Endothelial cell of umbilical vein (primary cell): ENCODE measurements at regions not wholly inside any gene's neighbourhood (a gene's known extent, or its start where the extent isn't known, plus 50 kb on each side); places are given as distances from the start of the nearest gene placed in this dataset.

Experiments
- BruUV-seq: library from RNA; stranded (reverse); fragments of 400-500 nt; replicated peaks from 2 replicates; lab custom pipeline; 2021; lab: Mats Ljungman, UMichigan
- CTCF ChIA-PET: fragments of 300-600, 350-600 bp; sonication (Branson Sonifier 250); formaldehyde crosslinking; loops from one replicate; lab custom pipeline; 2021; ENCODE audit warnings: antibody characterized with exemption, inconsistent platforms; lab: Charles Lee
- POLR2A ChIA-PET: fragments of 300-600, 350-600 bp; sonication (Branson Sonifier 250); formaldehyde crosslinking; loops from one replicate; lab custom pipeline; 2021; ENCODE audit warnings: antibody characterized with exemption, inconsistent platforms; lab: Charles Lee
- DNase-seq: peaks from one replicate; pipeline ENCODE4 v3.0.0-alpha.2; 2011; ENCODE audit warnings: low read depth, low spot score
- FAIRE-seq: peaks from 2 replicates; lab custom pipeline; 2011; peaks lifted over from hg19 to GRCh38; lab: Jason Lieb, UNC
- H2AFZ ChIP-seq: 2 replicates; pipeline ENCODE4 v1.6.0; 2012; ENCODE audit warnings: low read depth, low read length, control low read depth, inconsistent platforms
- H3K27ac ChIP-seq: 2 replicates; pipeline ENCODE4 v1.5.1; 2011; ENCODE audit warnings: low read depth, mild to moderate bottlenecking, control low read depth, low read length, moderate library complexity; ENCODE audit not compliant: insufficient read depth
- H3K27me3 ChIP-seq, 2 experiments: 2 replicates each; pipeline versions ENCODE4 v1.6.0 to v1.6.1; 2011; ENCODE audit warnings: low read length in 2 of 2, mixed read lengths in 1 of 2; ENCODE audit not compliant: control insufficient read depth in 2 of 2, insufficient read depth in 2 of 2
- H3K36me3 ChIP-seq, 2 experiments: 2 replicates in 1 of 2; 3 replicates in 1 of 2; pipeline ENCODE4 v1.5.1; 2011; ENCODE audit warnings: low read length in 2 of 2, mild to moderate bottlenecking in 1 of 2, moderate library complexity in 1 of 2; ENCODE audit not compliant: control insufficient read depth in 2 of 2, insufficient read depth in 2 of 2; ENCODE audit errors: extremely low read depth in 1 of 2
- H3K4me1 ChIP-seq: 3 replicates; pipeline ENCODE4 v1.5.1; 2011; ENCODE audit warnings: mild to moderate bottlenecking, low read length; ENCODE audit not compliant: control insufficient read depth, insufficient read depth; ENCODE audit errors: extremely low read depth
- H3K4me2 ChIP-seq: 2 replicates; pipeline ENCODE4 v1.6.1; 2011; ENCODE audit warnings: low read length, control low read depth, mixed read lengths; ENCODE audit not compliant: insufficient read depth
- H3K4me3 ChIP-seq, 3 experiments: fragments of 200-600 bp in 1 of 3; sonication (generic), shearing (Covaris generic) in 1 of 3; replicated peaks in 1 of 3; 2 replicates each; pipeline ENCODE4 v1.5.1; 2011 to 2016; ENCODE audit warnings: control low read depth in 3 of 3, low read length in 3 of 3, mild to moderate bottlenecking in 2 of 3, inconsistent platforms in 1 of 3, low read depth in 1 of 3, moderate library complexity in 1 of 3; ENCODE audit not compliant: insufficient read depth in 1 of 3
- H3K79me2 ChIP-seq: 2 replicates; pipeline ENCODE4 v1.6.0; 2012; ENCODE audit warnings: low read length, inconsistent platforms; ENCODE audit not compliant: control insufficient read depth, insufficient read depth
- H3K9ac ChIP-seq: replicated peaks from 2 replicates; pipeline ENCODE3; 2011; ENCODE audit warnings: low read length, control low read depth; ENCODE audit not compliant: insufficient read depth; ENCODE audit errors: extremely low read depth
- H3K9me1 ChIP-seq: replicated peaks from 3 replicates; pipeline ENCODE4 v1.6.0; 2011; ENCODE audit warnings: mild to moderate bottlenecking, low read length; ENCODE audit not compliant: control insufficient read depth, insufficient read depth; ENCODE audit errors: extremely low read depth
- H3K9me3 ChIP-seq: replicated peaks from 2 replicates; pipeline ENCODE4 v1.5.1; 2012; ENCODE audit warnings: low read length, inconsistent platforms; ENCODE audit not compliant: control insufficient read depth, insufficient read depth
- H4K20me1 ChIP-seq: replicated peaks from 2 replicates; pipeline ENCODE3; 2011; ENCODE audit warnings: mild to moderate bottlenecking, low read length; ENCODE audit not compliant: control insufficient read depth, insufficient read depth; ENCODE audit errors: extremely low read depth
- EZH2 ChIP-seq: IDR thresholded peaks from 2 replicates; pipeline ENCODE4 v1.6.1; 2012; ENCODE audit warnings: borderline replicate concordance, low read depth, mild to moderate bottlenecking, moderate library complexity, low read length, inconsistent platforms; ENCODE audit not compliant: severe bottlenecking
- FOS ChIP-seq: IDR thresholded peaks from 2 replicates; pipeline ENCODE4 v1.6.1; 2011; ENCODE audit warnings: mild to moderate bottlenecking, low read length, moderate library complexity, borderline replicate concordance; ENCODE audit not compliant: insufficient read depth
- GATA2 ChIP-seq: IDR thresholded peaks from 2 replicates; pipeline ENCODE4 v1.7.0; 2011; ENCODE audit warnings: low read depth, mild to moderate bottlenecking, moderate library complexity, mixed read lengths, low read length; ENCODE audit not compliant: insufficient read length, insufficient read depth
- JUN ChIP-seq: IDR thresholded peaks from 2 replicates; pipeline ENCODE4 v1.6.1; 2011; ENCODE audit warnings: borderline replicate concordance, low read depth; ENCODE audit not compliant: insufficient read length, insufficient read depth
- MYC ChIP-seq: IDR thresholded peaks from one replicate; pipeline ENCODE4 v1.6.1; 2011; ENCODE audit warnings: mild to moderate bottlenecking, low read depth, low read length
- POLR2A ChIP-seq: IDR thresholded peaks from 2 replicates; pipeline ENCODE4 v1.6.1; 2012; ENCODE audit warnings: low read depth, mild to moderate bottlenecking, control low read depth, low read length
- POLR2AphosphoS5 ChIP-seq: IDR thresholded peaks from 2 replicates; pipeline ENCODE4 v1.6.1; 2012; ENCODE audit warnings: low read depth, mild to moderate bottlenecking, control low read depth, low read length, moderate library complexity; ENCODE audit not compliant: insufficient read depth
- dilution Hi-C: fragments of 300-500 bp; cut with MboI; formaldehyde crosslinking; loops from one replicate; pipeline ENCODE4 v1.15.0; 2019; ENCODE audit warnings: low sequenced_read_pairs; ENCODE audit not compliant: extremely low pct_ligation_motif_present
- intact Hi-C: fragments of 100-400 bp; cut with micrococcal nuclease; formaldehyde crosslinking; loops from one replicate; pipeline ENCODE4 v1.10.0; 2022
- TF ChIP-seq, protein P1 (sequence below): IDR thresholded peaks from 2 replicates; pipeline ENCODE4 v1.6.1; 2011; ENCODE audit not compliant: insufficient read depth, insufficient read length
- TF ChIP-seq, protein P2 (sequence below), 2 donors: IDR thresholded peaks; 1 replicate in 1 of 2; 2 replicates in 1 of 2; pipeline ENCODE4 v1.5.1; 2011; ENCODE audit warnings: low read length in 2 of 2, mild to moderate bottlenecking in 2 of 2, moderate library complexity in 2 of 2, control low read depth in 1 of 2, inconsistent platforms in 1 of 2, low read depth in 1 of 2; ENCODE audit not compliant: insufficient read depth in 1 of 2; ENCODE audit errors: extremely low read depth in 1 of 2

DNA sequence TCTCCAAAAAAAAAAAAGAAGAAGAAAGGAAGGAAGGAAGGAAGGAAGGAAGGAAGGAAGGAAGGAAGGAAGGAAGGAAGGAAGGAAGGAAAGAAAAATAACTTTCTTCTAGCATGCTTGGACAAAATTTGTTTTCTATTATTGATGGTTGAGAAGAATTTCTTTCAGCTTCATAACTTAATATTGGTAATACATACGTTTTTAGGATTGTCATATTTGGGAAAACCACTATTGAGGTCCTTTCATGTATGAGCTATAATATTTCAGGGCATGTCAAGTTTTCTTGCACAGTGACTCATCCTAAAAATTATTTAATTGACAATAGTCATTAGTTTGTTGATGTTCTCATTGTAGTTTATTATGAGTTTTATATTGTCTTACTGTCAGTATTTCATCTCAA, 66.4 kb upstream of the PKDCC start:
- POLR2A ChIA-PET: no interaction called here
- DNase-seq: no peak

More for the DNA sequence above, 66.4 kb upstream of the PKDCC start:
- dilution Hi-C loops: no loop called here
- H3K4me3 ChIP-seq: no peak overlapping the region
- no peak overlapping the region for H3K27ac ChIP-seq
- H3K27me3 ChIP-seq: peaks cover 2 to 4% of the 10 kb centered on the region in 2 experiments
- no peaks in the 10 kb centered on the region for H3K9me3 ChIP-seq
- H3K4me2 ChIP-seq: no peak overlapping the region
- H4K20me1 ChIP-seq: no peaks in the 10 kb centered on the region
- TF ChIP-seq POLR2AphosphoS5 (no peak), JUN (no peak), EZH2 (no peak), GATA2 (no peak), FOS (no peak), POLR2A (no peak), MYC (no peak)
- TF ChIP-seq, protein P1, sequence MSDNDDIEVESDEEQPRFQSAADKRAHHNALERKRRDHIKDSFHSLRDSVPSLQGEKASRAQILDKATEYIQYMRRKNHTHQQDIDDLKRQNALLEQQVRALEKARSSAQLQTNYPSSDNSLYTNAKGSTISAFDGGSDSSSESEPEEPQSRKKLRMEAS: no peak
- TF ChIP-seq, protein P2, sequence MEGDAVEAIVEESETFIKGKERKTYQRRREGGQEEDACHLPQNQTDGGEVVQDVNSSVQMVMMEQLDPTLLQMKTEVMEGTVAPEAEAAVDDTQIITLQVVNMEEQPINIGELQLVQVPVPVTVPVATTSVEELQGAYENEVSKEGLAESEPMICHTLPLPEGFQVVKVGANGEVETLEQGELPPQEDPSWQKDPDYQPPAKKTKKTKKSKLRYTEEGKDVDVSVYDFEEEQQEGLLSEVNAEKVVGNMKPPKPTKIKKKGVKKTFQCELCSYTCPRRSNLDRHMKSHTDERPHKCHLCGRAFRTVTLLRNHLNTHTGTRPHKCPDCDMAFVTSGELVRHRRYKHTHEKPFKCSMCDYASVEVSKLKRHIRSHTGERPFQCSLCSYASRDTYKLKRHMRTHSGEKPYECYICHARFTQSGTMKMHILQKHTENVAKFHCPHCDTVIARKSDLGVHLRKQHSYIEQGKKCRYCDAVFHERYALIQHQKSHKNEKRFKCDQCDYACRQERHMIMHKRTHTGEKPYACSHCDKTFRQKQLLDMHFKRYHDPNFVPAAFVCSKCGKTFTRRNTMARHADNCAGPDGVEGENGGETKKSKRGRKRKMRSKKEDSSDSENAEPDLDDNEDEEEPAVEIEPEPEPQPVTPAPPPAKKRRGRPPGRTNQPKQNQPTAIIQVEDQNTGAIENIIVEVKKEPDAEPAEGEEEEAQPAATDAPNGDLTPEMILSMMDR (IDR thresholded peaks at IDR 0.05; ENCODE audit: extremely low read depth in 1 of 2, insufficient read depth in 1 of 2, low read depth in 1 of 2, low read length in 2 of 2): no peak
- H3K4me1 ChIP-seq: no peaks in the 10 kb centered on the region
- no peaks in the 10 kb centered on the region for H3K9me1 ChIP-seq
- FAIRE-seq: no peak
- no peaks in the 10 kb centered on the region for H3K36me3 ChIP-seq
- no peak overlapping the region for H2AFZ ChIP-seq
- CTCF ChIA-PET: interaction anchor here (1.5 kb wide), 1 partner anchor 8 kb away, joined by 3 read pairs; no protein-coding TSS in a partner anchor
- H3K79me2 ChIP-seq: no peaks in the 10 kb centered on the region
- H3K9ac ChIP-seq: no peak overlapping the region
- intact Hi-C loops: no loop called here
- BruUV-seq: no TSS peak
